ENCODE measurements at regions not wholly inside any gene's neighbourhood (a gene's known extent, or its start where the extent isn't known, plus 50 kb on each side); places are given as distances from the start of the nearest gene placed in this dataset.
A peak's percentile ranks its signal among the peaks of the same experiment; 100 is the strongest.
"Not testable (repeated sequence)": the region's sequence is repeated elsewhere in the genome, so short reads cannot be mapped to it uniquely, and the experiment has no call there.

GRCh38 chr1:217039139-217039538 is 315.9 kb upstream of the ESRRG start:
- not testable (repeated sequence) for H3K4me3 Mint-ChIP-seq; H3K27ac Mint-ChIP-seq; H3K4me1 Mint-ChIP-seq; H3K36me3 Mint-ChIP-seq; DNase-seq; H3K27me3 Mint-ChIP-seq (ENCODE audit: low read depth in 3 of 3)
- peaks cover 10 to 58% (median 31%) of the 10 kb centered on the region in 6 donors for H3K9me3 Mint-ChIP-seq

GRCh38 chr1:217036757-217037156 is 313.5 kb upstream of the ESRRG start:
- H3K27ac Mint-ChIP-seq: no peak overlapping the region
- H3K36me3 Mint-ChIP-seq: peaks cover 0 to 8% (median 7%) of the 10 kb centered on the region in 3 donors
- no peak for DNase-seq
- H3K4me3 Mint-ChIP-seq: no peak overlapping the region
- H3K9me3 Mint-ChIP-seq: peaks cover 10 to 56% (median 30%) of the 10 kb centered on the region in 6 donors
- H3K27me3 Mint-ChIP-seq (ENCODE audit: low read depth in 3 of 3): peaks cover 0 to 1% (median 0%) of the 10 kb centered on the region in 3 donors
- no peaks in the 10 kb centered on the region for H3K4me1 Mint-ChIP-seq

- Mint-ChIP-seq H3K27me3 (ENCODE audit: low read depth in 3 of 3) (peaks cover 0 to 1% (median 0%) of the 10 kb centered on the region in 3 donors), H3K4me1 (peaks cover 0 to 1% of the 10 kb centered on the region in 2 donors)
Observed at GRCh38 chr1:217032715-217033367, 309.6 kb upstream of the ESRRG start.

GRCh38 chr1:217029281-217030157 is 306.3 kb upstream of the ESRRG start:
- peaks cover 0 to 21% (median 10%) of the 10 kb centered on the region in 6 donors for H3K9me3 Mint-ChIP-seq
- H3K4me3 Mint-ChIP-seq: peak overlapping the region in 1 of 5 donors; percentile 31
- DNase-seq: no peak
- H3K4me1 Mint-ChIP-seq: peaks cover 0 to 9% of the 10 kb centered on the region in 2 donors
- H3K36me3 Mint-ChIP-seq: no peaks in the 10 kb centered on the region
- H3K27ac Mint-ChIP-seq: no peak overlapping the region
- H3K27me3 Mint-ChIP-seq (ENCODE audit: low read depth in 3 of 3): no peaks in the 10 kb centered on the region

More at GRCh38 chr1:217032715-217033367, 309.6 kb upstream of the ESRRG start:
- H3K27ac Mint-ChIP-seq: no peak overlapping the region
- H3K4me3 Mint-ChIP-seq: no peak overlapping the region
- no peaks in the 10 kb centered on the region for H3K36me3 Mint-ChIP-seq
- peaks cover 0 to 31% (median 15%) of the 10 kb centered on the region in 6 donors for H3K9me3 Mint-ChIP-seq
- DNase-seq: no peak

GRCh38 chr1:217027403-217028080 is 304.3 kb upstream of the ESRRG start:
- no peak for DNase-seq
- H3K9me3 Mint-ChIP-seq: peaks cover 3 to 24% (median 11%) of the 10 kb centered on the region in 6 donors

GRCh38 chr1:217026531-217026930 is 303.3 kb upstream of the ESRRG start:
- peaks cover 2 to 24% (median 12%) of the 10 kb centered on the region in 6 donors for H3K9me3 Mint-ChIP-seq
- H3K36me3 Mint-ChIP-seq: no peaks in the 10 kb centered on the region
- peaks cover 0 to 9% of the 10 kb centered on the region in 2 donors for H3K4me1 Mint-ChIP-seq
- no peaks in the 10 kb centered on the region for H3K27me3 Mint-ChIP-seq (ENCODE audit: low read depth in 3 of 3)
- no peak for DNase-seq
- H3K4me3 Mint-ChIP-seq: no peak overlapping the region
- no peak overlapping the region for H3K27ac Mint-ChIP-seq

More at GRCh38 chr1:217027403-217028080, 304.3 kb upstream of the ESRRG start:
- Mint-ChIP-seq H3K27ac (peak overlapping the region in 1 of 6 donors; percentile 25), H3K27me3 (ENCODE audit: low read depth in 3 of 3) (no peaks in the 10 kb centered on the region), H3K4me1 (peaks cover 0 to 9% of the 10 kb centered on the region in 2 donors), H3K36me3 (no peaks in the 10 kb centered on the region), H3K4me3 (peak overlapping the region in 2 of 5 donors; percentile 3 to 5)

GRCh38 chr1:217025381-217025780 is 302.2 kb upstream of the ESRRG start:
- peaks cover 0 to 9% of the 10 kb centered on the region in 2 donors for H3K4me1 Mint-ChIP-seq
- H3K27me3 Mint-ChIP-seq (ENCODE audit: low read depth in 3 of 3): no peaks in the 10 kb centered on the region
- H3K27ac Mint-ChIP-seq: no peak overlapping the region
- DNase-seq: no peak
- no peak overlapping the region for H3K4me3 Mint-ChIP-seq
- no peaks in the 10 kb centered on the region for H3K36me3 Mint-ChIP-seq
- peaks cover 2 to 19% (median 11%) of the 10 kb centered on the region in 6 donors for H3K9me3 Mint-ChIP-seq

GRCh38 chr1:217024911-217025310 is 301.7 kb upstream of the ESRRG start:
- no peak overlapping the region for H3K27ac Mint-ChIP-seq
- H3K27me3 Mint-ChIP-seq (ENCODE audit: low read depth in 3 of 3): no peaks in the 10 kb centered on the region
- H3K36me3 Mint-ChIP-seq: no peaks in the 10 kb centered on the region
- peaks cover 0 to 9% of the 10 kb centered on the region in 2 donors for H3K4me1 Mint-ChIP-seq
- no peak overlapping the region for H3K4me3 Mint-ChIP-seq
- DNase-seq: no peak
- H3K9me3 Mint-ChIP-seq: peaks cover 2 to 19% (median 9%) of the 10 kb centered on the region in 6 donors

GRCh38 chr1:217021956-217022355 is 298.7 kb upstream of the ESRRG start:
- DNase-seq: no peak
- Mint-ChIP-seq H3K36me3 (no peaks in the 10 kb centered on the region), H3K4me3 (no peak overlapping the region), H3K27ac (no peak overlapping the region), H3K27me3 (ENCODE audit: low read depth in 3 of 3) (peaks cover 0 to 2% (median 0%) of the 10 kb centered on the region in 3 donors), H3K4me1 (no peaks in the 10 kb centered on the region), H3K9me3 (peaks cover 5 to 18% (median 9%) of the 10 kb centered on the region in 6 donors)

- Mint-ChIP-seq H3K27me3 (ENCODE audit: low read depth in 3 of 3) (peaks cover 0 to 2% (median 0%) of the 10 kb centered on the region in 3 donors), H3K4me1 (no peaks in the 10 kb centered on the region), H3K9me3 (peaks cover 5 to 17% (median 10%) of the 10 kb centered on the region in 6 donors), H3K27ac (no peak overlapping the region), H3K36me3 (no peaks in the 10 kb centered on the region), H3K4me3 (no peak overlapping the region)
- DNase-seq: no peak
Observed at GRCh38 chr1:217021400-217021799, 298.2 kb upstream of the ESRRG start.

GRCh38 chr1:217019475-217019874 is 296.2 kb upstream of the ESRRG start:
- peaks cover 7 to 16% (median 12%) of the 10 kb centered on the region in 6 donors for H3K9me3 Mint-ChIP-seq
- no peak overlapping the region for H3K27ac Mint-ChIP-seq
- H3K4me1 Mint-ChIP-seq: no peaks in the 10 kb centered on the region
- H3K27me3 Mint-ChIP-seq (ENCODE audit: low read depth in 3 of 3): peaks cover 0 to 4% (median 0%) of the 10 kb centered on the region in 3 donors
- H3K36me3 Mint-ChIP-seq: no peaks in the 10 kb centered on the region
- no peak overlapping the region for H3K4me3 Mint-ChIP-seq
- DNase-seq: no peak

- H3K4me3 Mint-ChIP-seq: no peak overlapping the region
- no peaks in the 10 kb centered on the region for H3K4me1 Mint-ChIP-seq
- no peak overlapping the region for H3K27ac Mint-ChIP-seq
- no peaks in the 10 kb centered on the region for H3K36me3 Mint-ChIP-seq
- peaks cover 0 to 4% (median 0%) of the 10 kb centered on the region in 3 donors for H3K27me3 Mint-ChIP-seq (ENCODE audit: low read depth in 3 of 3)
- peaks cover 6 to 16% (median 11%) of the 10 kb centered on the region in 6 donors for H3K9me3 Mint-ChIP-seq
- no peak for DNase-seq
Observed at GRCh38 chr1:217018648-217019047, 295.4 kb upstream of the ESRRG start.

GRCh38 chr1:217017165-217017564 is 293.9 kb upstream of the ESRRG start:
- Mint-ChIP-seq H3K36me3 (no peaks in the 10 kb centered on the region), H3K9me3 (peaks cover 5 to 16% (median 11%) of the 10 kb centered on the region in 6 donors), H3K4me1 (no peaks in the 10 kb centered on the region), H3K27ac (no peak overlapping the region), H3K27me3 (ENCODE audit: low read depth in 3 of 3) (peaks cover 0 to 4% (median 0%) of the 10 kb centered on the region in 3 donors), H3K4me3 (no peak overlapping the region)
- no peak for DNase-seq
